OCI-M2 (cell line): ENCODE measurements at regions not wholly inside any gene's neighbourhood (a gene's known extent, or its start where the extent isn't known, plus 50 kb on each side); places are given as distances from the start of the nearest gene placed in this dataset.

Source experiments
- DNase-seq: peaks from one replicate; lab custom pipeline; 2025; ENCODE audit not compliant: unreplicated experiment; lab: John Stamatoyannopoulos, UW

DNA sequence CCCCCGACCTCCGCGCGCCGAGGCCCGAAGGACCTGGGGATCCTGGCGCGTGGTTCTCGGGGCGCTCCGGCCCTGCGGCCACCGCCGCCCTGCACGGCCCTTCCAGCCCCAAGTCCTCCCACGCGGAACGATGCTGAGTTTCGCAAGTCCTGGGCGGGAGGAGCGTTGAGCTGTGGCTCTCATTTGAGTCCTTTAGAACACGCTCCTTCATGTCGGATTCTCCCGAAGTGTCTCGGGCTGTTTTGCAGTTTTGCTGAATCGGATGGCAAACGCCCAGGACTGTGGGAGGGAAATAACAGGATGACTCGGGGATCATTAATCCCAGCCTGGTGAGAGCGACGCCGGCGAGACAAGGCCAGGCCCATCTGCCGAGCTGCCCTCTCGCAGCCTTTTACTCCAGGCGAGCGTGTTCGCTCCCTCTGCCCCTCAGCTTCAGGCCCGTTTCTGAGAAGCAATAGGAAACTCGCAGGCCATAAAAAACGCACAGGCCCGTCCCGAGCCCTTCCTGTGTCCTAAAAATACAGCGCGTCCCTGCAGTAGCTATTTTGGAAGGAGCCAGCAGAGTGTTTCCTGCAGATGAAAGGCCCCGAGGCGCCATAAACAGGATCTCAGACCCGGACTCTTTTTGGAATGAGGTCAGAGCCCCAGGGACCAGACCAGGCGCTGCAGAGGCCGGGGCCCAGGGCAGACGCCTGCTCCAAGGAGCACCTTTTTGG is 153.5 kb downstream of the DLL1 start:
- DNase-seq: no peak

DNA sequence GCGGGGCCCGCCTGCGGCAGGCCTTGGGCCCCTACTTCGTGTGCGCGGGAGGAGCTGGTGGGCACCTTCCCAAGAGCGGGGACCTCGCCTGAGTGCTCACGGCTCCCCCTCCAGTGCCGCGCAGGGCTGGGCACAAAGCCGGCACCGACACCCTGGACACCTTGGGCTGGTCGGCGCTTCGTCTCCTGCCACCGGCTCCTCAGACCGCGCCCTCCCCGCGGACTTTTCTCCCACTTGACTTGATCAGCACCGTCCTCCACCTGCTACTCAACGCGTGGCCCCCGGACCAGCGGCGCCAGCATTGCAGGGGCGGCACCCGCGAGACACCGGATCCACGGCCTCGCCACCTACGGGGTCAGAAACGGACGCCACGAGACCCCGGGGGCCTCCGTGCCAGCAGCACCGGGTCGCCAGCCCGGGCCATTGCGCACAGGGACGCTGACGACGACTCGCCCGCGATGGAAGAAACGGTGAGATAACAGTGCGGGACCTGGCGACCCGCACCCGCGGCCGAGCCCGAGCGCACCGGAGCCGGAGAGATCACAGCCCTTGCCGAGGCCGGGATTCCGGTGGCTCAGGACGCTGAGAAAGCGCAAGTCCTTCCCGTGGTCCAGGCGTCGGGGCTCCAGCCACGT is 154.2 kb downstream of the DLL1 start:
- no peak for DNase-seq

DNA sequence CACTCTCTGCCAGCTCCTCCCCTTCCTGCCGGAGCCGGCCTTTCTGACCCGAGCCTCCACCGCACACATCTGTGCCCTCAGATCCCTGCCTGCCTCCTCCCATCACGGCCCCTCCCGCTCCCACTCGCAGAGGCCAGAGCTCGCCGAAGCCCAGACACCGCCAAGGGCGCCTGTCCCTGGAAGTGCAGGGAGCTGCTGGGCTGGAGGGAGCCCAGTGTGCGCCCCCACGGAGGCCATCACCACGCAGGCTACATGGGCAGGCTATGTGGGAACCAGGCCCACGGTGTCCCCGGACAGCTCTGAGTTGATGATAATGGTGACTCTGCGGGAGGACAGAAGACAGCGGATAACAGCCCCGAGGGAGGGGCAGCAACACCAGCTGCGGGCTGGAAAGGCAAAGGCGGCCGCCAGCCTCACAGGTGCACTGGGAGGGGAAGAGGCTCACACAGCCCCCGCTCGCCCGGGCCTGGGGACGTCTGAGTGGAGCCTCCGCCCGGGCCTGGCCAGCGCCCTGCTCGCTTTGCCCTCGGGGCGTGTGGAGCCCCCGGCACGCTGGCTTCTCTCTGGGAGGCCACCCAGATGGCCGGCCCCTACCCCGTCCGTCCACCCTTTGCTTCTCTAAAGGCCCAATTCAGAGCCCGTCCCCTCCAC is 154.9 kb downstream of the DLL1 start:
- DNase-seq: no peak

DNA sequence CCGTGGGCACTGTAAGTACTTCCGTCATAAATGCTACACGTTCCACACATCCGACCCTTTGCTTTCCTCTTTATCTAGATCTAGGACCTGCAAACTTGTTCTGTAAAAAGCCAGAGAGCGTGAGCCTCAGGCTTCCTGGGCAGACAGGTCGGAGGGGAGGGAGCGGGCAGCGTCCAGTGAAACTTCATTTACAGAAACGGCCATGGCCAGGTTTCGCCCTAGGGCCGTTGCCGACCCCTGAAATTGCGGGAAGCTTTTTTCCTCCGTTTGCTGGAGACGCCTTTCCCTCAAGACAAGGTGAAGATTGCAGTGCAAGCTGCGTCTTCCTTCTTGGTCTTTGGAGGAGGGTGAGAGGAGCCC is 155.4 kb downstream of the DLL1 start:
- DNase-seq: no peak

- no peak for DNase-seq
Measured at GRCh38 chr6:170134471-170135440, 156.1 kb downstream of the DLL1 start.

- DNase-seq: no peak
Measured at GRCh38 chr6:170134031-170134470, 156.8 kb downstream of the DLL1 start.

DNA sequence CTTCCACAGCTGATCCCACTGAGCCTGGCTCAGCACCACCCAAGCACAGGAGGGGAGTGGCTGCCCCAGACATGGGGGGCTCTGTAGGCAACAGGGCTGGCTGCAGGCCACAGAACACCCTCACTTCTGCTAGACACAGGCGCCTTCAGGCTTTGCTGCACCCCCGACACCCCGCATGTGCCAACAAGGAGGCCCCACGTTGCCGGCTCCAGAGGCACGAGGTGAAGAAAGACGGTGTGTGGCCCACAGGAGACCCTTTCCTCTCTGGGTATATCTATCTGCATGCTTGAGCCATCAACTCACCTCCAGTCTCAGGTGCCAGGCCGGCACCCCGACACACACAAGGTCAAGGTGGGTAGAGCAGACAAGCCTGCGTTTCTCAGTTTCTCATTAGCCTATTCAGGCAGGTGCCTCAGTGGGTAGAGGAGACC is 158.3 kb downstream of the DLL1 start:
- DNase-seq: no peak

DNA sequence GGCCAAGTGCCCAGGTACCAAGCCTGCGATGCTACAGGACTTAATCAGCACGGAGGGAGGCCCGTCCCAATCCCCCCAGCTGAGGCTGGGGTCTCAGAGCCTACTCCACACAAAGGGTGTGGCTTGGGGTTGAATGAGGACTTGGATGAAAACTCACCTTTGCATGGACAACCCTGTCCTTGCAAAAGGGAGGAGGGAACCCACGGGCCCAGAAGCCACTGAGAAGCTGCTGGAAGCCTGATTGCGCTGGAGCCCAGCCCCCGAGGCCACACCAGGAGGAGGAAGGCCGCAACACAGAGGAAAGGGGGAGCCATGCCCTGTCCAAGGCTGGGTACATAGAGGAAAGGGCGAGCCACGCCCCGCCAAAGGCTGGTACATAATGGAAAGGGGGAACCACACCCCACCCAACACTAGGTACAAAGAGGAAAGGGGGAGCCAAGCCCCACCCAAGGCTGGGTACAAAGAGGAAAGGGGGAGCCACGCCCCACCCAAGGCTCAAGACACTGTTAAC is 158.8 kb downstream of the DLL1 start:
- no peak for DNase-seq

GRCh38 chr6:170131351-170131750 is 159.5 kb downstream of the DLL1 start:
- no peak for DNase-seq

- DNase-seq: no peak
Measured at GRCh38 chr6:170130771-170131241, 160.1 kb downstream of the DLL1 start.

DNA sequence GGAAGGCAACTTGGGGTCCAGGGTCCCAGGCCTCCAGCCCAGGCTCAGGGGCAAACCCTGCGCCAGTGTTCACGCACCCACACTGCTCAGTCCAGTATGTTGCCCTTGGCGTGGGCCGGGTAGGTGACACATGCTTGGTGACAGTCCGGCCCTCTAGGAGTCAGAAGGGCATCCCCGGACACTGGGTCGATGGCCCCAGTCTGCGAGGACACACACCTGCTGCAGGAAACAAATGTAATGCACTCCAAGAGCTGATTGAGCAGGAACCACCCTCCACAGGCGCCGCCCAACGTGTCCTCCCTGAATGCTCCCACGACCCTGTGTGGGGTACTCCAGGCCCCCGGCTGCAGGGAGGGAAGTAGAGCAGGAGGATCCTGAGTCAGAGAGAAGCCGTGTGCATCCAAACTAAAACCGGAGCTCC is 160.7 kb downstream of the DLL1 start:
- DNase-seq: no peak

GRCh38 chr6:170129691-170130171 is 161.1 kb downstream of the DLL1 start:
- no peak for DNase-seq

- DNase-seq: no peak
Measured at GRCh38 chr6:170128811-170129681, 161.8 kb downstream of the DLL1 start.

DNA sequence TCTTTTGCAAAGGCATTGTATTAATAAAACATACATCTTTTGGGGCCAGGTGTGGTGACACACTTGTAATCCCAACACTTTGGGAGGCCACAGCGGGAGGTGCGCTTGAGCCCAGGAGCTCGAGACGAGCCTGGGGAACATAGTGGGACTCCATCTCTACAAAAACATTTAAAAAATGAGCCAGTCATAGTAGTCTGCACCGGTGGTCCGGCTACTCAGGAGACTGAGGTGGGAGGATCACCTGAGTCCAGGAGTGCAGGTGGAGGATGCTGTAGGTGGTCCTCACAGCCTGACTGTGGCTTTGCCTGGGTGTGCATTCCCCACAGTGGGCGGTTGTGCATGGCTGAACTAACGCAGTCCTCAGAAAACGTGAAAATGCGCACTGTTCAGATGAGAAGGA is 162.5 kb downstream of the DLL1 start:
- no peak for DNase-seq

- DNase-seq: no peak
Measured at GRCh38 chr6:170127151-170127550, 163.7 kb downstream of the DLL1 start.

DNA sequence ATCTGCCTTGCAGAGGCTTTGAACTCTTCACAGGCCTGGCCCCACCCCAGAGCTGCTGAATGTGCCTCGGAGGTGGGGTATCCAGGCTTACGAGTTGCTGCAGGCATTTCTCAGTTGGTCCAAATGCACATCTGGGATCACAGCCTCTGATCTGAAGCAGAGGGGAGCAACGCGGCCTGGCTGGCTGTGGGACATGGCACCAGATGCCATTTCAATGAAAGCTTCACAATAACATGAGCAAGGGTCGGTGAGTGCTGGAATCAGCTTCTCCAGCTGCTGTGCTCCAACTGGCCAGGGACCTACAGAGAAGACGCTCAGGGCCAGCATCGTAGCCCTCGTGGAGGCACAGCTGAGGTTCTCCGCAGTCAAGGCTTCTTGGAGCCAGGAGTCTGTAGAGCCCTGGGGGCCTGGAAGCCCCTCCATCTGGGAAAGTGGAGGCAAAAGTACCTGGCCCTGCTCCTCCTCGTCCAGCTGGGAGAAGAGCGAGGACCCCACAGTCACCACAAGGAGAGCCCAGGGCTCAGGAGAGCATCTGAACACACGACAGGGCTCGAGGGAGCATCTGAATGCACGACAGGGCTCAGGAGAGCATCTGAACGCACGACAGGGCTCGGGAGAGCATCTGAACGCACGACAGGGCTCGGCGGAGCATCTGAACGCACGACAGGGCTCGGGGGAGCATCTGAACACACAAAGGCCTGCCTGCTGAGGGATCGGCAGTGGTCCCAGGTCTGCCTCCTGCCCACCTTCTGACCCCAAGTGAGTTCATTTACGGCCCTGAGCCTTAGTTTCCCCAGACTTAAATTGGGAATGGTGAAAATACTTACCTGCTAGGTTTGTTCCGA is 165.2 kb downstream of the DLL1 start:
- DNase-seq: no peak

GRCh38 chr6:170124836-170125235 is 166.0 kb downstream of the DLL1 start:
- DNase-seq: no peak

GRCh38 chr6:170124150-170124549 is 166.7 kb downstream of the DLL1 start:
- DNase-seq: no peak

DNA sequence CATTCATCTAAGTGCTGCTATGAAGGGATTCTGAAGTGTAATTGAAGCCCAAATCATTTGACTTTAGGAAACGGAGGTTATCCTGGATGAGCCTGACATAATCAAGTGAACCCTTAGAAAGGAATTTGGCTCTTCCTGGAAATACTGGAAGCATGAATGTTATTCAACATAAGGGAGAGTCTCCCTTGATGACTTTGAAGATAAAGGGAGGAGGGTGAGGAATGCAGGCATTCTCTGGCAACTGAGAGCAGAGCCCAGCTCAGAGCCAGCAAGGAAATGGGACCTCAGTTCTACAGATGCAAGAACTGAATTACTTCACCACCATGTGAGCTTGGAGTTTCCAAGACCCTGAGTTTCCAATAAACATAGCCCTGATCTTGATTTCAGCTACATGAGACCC is 168.2 kb downstream of the DLL1 start:
- no peak for DNase-seq
